ENCODE measurements at regions not wholly inside any gene's neighbourhood (a gene's known extent, or its start where the extent isn't known, plus 50 kb on each side); places are given as distances from the start of the nearest gene placed in this dataset.

GRCh38 chr7:54643064-54643463 is 100.9 kb downstream of the VSTM2A start:
- H2AFZ ChIP-seq (ENCODE audit: low read depth, low read length) = no peak overlapping the region
- Mint-ChIP-seq H3K36me3 (ENCODE audit: low read depth, unreplicated experiment) (no peaks in the 10 kb centered on the region), H3K4me3 (ENCODE audit: unreplicated experiment) (no peak overlapping the region), H3K27ac (ENCODE audit: unreplicated experiment) (no peak overlapping the region), H3K4me1 (ENCODE audit: low read depth, unreplicated experiment) (no peaks in the 10 kb centered on the region), H3K9me3 (ENCODE audit: unreplicated experiment) (no peaks in the 10 kb centered on the region), H3K27me3 (ENCODE audit: low read depth, unreplicated experiment) (no peaks in the 10 kb centered on the region)
- H3K27me3 ChIP-seq (ENCODE audit: insufficient read depth, low read length) = no peaks in the 10 kb centered on the region
- no peak for TF ChIP-seq CTCF (IDR thresholded peaks at IDR 0.05; ENCODE audit: insufficient read depth, low read depth, low read length)
- TF ChIP-seq EZH2 (IDR thresholded peaks at IDR 0.05; ENCODE audit: insufficient read depth, low read length) = no peak
- no peak overlapping the region for H3K9ac ChIP-seq (ENCODE audit: low read length)
- H3K79me2 ChIP-seq (ENCODE audit: insufficient read depth, low read length) = no peaks in the 10 kb centered on the region
- no peaks in the 10 kb centered on the region for H3K4me1 ChIP-seq (ENCODE audit: insufficient read depth, low read length)
- no peaks in the 10 kb centered on the region for H3K9me3 ChIP-seq (ENCODE audit: insufficient read depth, low read depth, low read length)
- FAIRE-seq (no peak), DNase-seq (ENCODE audit: low read depth) (no peak)
- H3K4me3 ChIP-seq (ENCODE audit: insufficient read depth, low read depth, low read length) = no peak overlapping the region
- no peak overlapping the region for H3K4me2 ChIP-seq (ENCODE audit: low read length)
- no peaks in the 10 kb centered on the region for H4K20me1 ChIP-seq (ENCODE audit: insufficient read depth, low read length)
- no peaks in the 10 kb centered on the region for H3K36me3 ChIP-seq (ENCODE audit: insufficient read depth, low read length)
- H3K27ac ChIP-seq (ENCODE audit: low read depth, low read length) = no peak overlapping the region

- Histone ChIP-seq H3K9me3 (ENCODE audit: insufficient read depth, low read depth, low read length) (no peaks in the 10 kb centered on the region), H3K4me2 (ENCODE audit: low read length) (no peak overlapping the region), H3K9ac (ENCODE audit: low read length) (no peak overlapping the region), H3K4me1 (ENCODE audit: insufficient read depth, low read length) (no peaks in the 10 kb centered on the region), H3K27me3 (ENCODE audit: insufficient read depth, low read length) (no peaks in the 10 kb centered on the region), H3K79me2 (ENCODE audit: insufficient read depth, low read length) (no peaks in the 10 kb centered on the region), H4K20me1 (ENCODE audit: insufficient read depth, low read length) (no peaks in the 10 kb centered on the region), H3K36me3 (ENCODE audit: insufficient read depth, low read length) (no peaks in the 10 kb centered on the region), H3K4me3 (ENCODE audit: insufficient read depth, low read depth, low read length) (no peak overlapping the region), H3K27ac (ENCODE audit: low read depth, low read length) (no peak overlapping the region), H2AFZ (ENCODE audit: low read depth, low read length) (no peak overlapping the region)
- FAIRE-seq = no peak
- DNase-seq (ENCODE audit: low read depth) = no peak
- Mint-ChIP-seq H3K4me1 (ENCODE audit: low read depth, unreplicated experiment) (no peaks in the 10 kb centered on the region), H3K4me3 (ENCODE audit: unreplicated experiment) (no peak overlapping the region), H3K36me3 (ENCODE audit: low read depth, unreplicated experiment) (no peaks in the 10 kb centered on the region), H3K9me3 (ENCODE audit: unreplicated experiment) (no peaks in the 10 kb centered on the region), H3K27me3 (ENCODE audit: low read depth, unreplicated experiment) (no peaks in the 10 kb centered on the region), H3K27ac (ENCODE audit: unreplicated experiment) (no peak overlapping the region)
- TF ChIP-seq CTCF (IDR thresholded peaks at IDR 0.05; ENCODE audit: insufficient read depth, low read depth, low read length) (no peak), EZH2 (IDR thresholded peaks at IDR 0.05; ENCODE audit: insufficient read depth, low read length) (no peak)
These were observed 95.7 kb downstream of the VSTM2A start for GRCh38 chr7:54637712-54638396.

GRCh38 chr7:54632696-54633095 is 90.5 kb downstream of the VSTM2A start:
- no peak overlapping the region for H3K4me3 Mint-ChIP-seq (ENCODE audit: unreplicated experiment)
- Histone ChIP-seq H3K4me1 (ENCODE audit: insufficient read depth, low read length) (no peaks in the 10 kb centered on the region), H3K4me3 (ENCODE audit: insufficient read depth, low read depth, low read length) (no peak overlapping the region), H3K36me3 (ENCODE audit: insufficient read depth, low read length) (no peaks in the 10 kb centered on the region), H3K4me2 (ENCODE audit: low read length) (no peak overlapping the region), H3K9ac (ENCODE audit: low read length) (no peak overlapping the region), H3K27me3 (ENCODE audit: insufficient read depth, low read length) (no peaks in the 10 kb centered on the region), H4K20me1 (ENCODE audit: insufficient read depth, low read length) (no peaks in the 10 kb centered on the region), H2AFZ (ENCODE audit: low read depth, low read length) (no peak overlapping the region), H3K9me3 (ENCODE audit: insufficient read depth, low read depth, low read length) (no peaks in the 10 kb centered on the region), H3K79me2 (ENCODE audit: insufficient read depth, low read length) (no peaks in the 10 kb centered on the region), H3K27ac (ENCODE audit: low read depth, low read length) (no peak overlapping the region)
- no peaks in the 10 kb centered on the region for H3K27me3 Mint-ChIP-seq (ENCODE audit: low read depth, unreplicated experiment)
- DNase-seq (ENCODE audit: low read depth) = no peak
- H3K4me1 Mint-ChIP-seq (ENCODE audit: low read depth, unreplicated experiment) = no peaks in the 10 kb centered on the region
- FAIRE-seq = no peak
- no peak overlapping the region for H3K27ac Mint-ChIP-seq (ENCODE audit: unreplicated experiment)
- peaks cover 2% of the 10 kb centered on the region for H3K9me3 Mint-ChIP-seq (ENCODE audit: unreplicated experiment)
- no peaks in the 10 kb centered on the region for H3K36me3 Mint-ChIP-seq (ENCODE audit: low read depth, unreplicated experiment)
- TF ChIP-seq EZH2 (IDR thresholded peaks at IDR 0.05; ENCODE audit: insufficient read depth, low read length) (no peak), CTCF (IDR thresholded peaks at IDR 0.05; ENCODE audit: insufficient read depth, low read depth, low read length) (no peak)

All from astrocyte (in vitro differentiated cells and primary cell).